ENCODE measurements at regions not wholly inside any gene's neighbourhood (a gene's known extent, or its start where the extent isn't known, plus 50 kb on each side); places are given as distances from the start of the nearest gene placed in this dataset.

DNA sequence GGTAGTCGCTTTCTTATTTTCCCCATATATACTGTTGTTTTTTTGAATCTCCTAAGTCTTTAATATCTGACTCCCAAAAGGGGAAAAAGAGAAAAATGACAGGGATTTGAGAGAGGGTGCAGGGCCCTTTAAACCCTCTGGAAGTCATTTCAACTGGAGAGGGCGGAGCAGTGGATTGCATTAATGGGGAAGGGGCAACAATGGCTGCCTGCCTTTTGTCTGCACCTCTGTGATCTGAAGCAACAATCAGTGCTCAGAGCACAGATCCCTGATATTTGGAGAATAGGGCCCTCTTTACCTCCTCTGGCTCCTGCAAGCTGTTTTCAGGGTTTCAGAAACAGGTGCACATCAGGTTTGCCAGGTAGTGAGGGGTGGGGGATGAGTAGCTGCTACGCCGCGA is 1458.3 kb upstream of the TENM3 start:
- no peak for DNase-seq (ENCODE audit: low read depth in 1 of 2, low spot score in 1 of 2)
- Histone ChIP-seq H3K27ac (replicated peaks) (no peak overlapping the region), H3K27me3 (ENCODE audit: insufficient read depth, poor library complexity, severe bottlenecking) (no peaks in the 10 kb centered on the region), H3K4me3 (replicated peaks; ENCODE audit: insufficient read depth, low read length) (no peak overlapping the region)
- TF ChIP-seq GABPA (IDR thresholded peaks at IDR 0.05; ENCODE audit: low read depth) (no peak), CTCF (IDR thresholded peaks at IDR 0.05; ENCODE audit: insufficient read depth, low read length) (no peak), REST (IDR thresholded peaks at IDR 0.05; ENCODE audit: insufficient replicate concordance, low read depth) (no peak), SPI1 (IDR thresholded peaks at IDR 0.05; ENCODE audit: borderline replicate concordance, low read depth) (no peak)

GRCh38 chr4:180788729-180789128 is 1454.5 kb upstream of the TENM3 start:
- Histone ChIP-seq H3K27ac (replicated peaks) (0 out of 2 replicates have a peak overlapping the region, but pooled peaks have one; percentile 4), H3K27me3 (ENCODE audit: insufficient read depth, poor library complexity, severe bottlenecking) (no peaks in the 10 kb centered on the region), H3K4me3 (replicated peaks; ENCODE audit: insufficient read depth, low read length) (no peak overlapping the region)
- TF ChIP-seq GABPA (IDR thresholded peaks at IDR 0.05; ENCODE audit: low read depth) (no peak), SPI1 (IDR thresholded peaks at IDR 0.05; ENCODE audit: borderline replicate concordance, low read depth) (no peak), CTCF (IDR thresholded peaks at IDR 0.05; ENCODE audit: insufficient read depth, low read length) (no peak), REST (IDR thresholded peaks at IDR 0.05; ENCODE audit: insufficient replicate concordance, low read depth) (no peak), POLR2AphosphoS5 (IDR thresholded peaks at IDR 0.05; ENCODE audit: low read depth) (no peak)
- peak in 1 of 2 experiments; percentile 31 for DNase-seq (ENCODE audit: low read depth in 1 of 2, low spot score in 1 of 2)

- TF ChIP-seq POLR2AphosphoS5 (IDR thresholded peaks at IDR 0.05; ENCODE audit: low read depth) = no peak
- TF ChIP-seq SPI1 (IDR thresholded peaks at IDR 0.05; ENCODE audit: borderline replicate concordance, low read depth) = no peak
- no peak for TF ChIP-seq GABPA (IDR thresholded peaks at IDR 0.05; ENCODE audit: low read depth)
- TF ChIP-seq CTCF (IDR thresholded peaks at IDR 0.05; ENCODE audit: insufficient read depth, low read length) = no peak
- no peak for TF ChIP-seq REST (IDR thresholded peaks at IDR 0.05; ENCODE audit: insufficient replicate concordance, low read depth)
- H3K4me3 ChIP-seq (replicated peaks; ENCODE audit: insufficient read depth, low read length) = no peak overlapping the region
- H3K27me3 ChIP-seq (ENCODE audit: insufficient read depth, poor library complexity, severe bottlenecking) = no peaks in the 10 kb centered on the region
- no peak overlapping the region for H3K27ac ChIP-seq (replicated peaks)
- DNase-seq (ENCODE audit: low read depth in 1 of 2, low spot score in 1 of 2) = no peak
Observed at GRCh38 chr4:180789929-180790328, 1453.3 kb upstream of the TENM3 start.

Data from HL-60 (cell line).